Thoracic aorta (tissue), 2 donors: ENCODE measurements at regions not wholly inside any gene's neighbourhood (a gene's known extent, or its start where the extent isn't known, plus 50 kb on each side); places are given as distances from the start of the nearest gene placed in this dataset.

Source experiments
- ATAC-seq: fragments of 150-250 bp; one replicate; pipeline ENCODE4 v1.8.0; 2017; ENCODE audit warnings: low read depth; ENCODE audit not compliant: insufficient number of reproducible peaks, low FRiP score
- DNase-seq: peaks from one replicate; pipeline ENCODE4 v3.0.0-alpha.2; 2020; ENCODE audit warnings: low spot score
- H3K27ac ChIP-seq, 2 donors: fragments of 200-600 bp; sonication (generic); 1 replicate in 1 of 2; 2 replicates in 1 of 2; pipeline ENCODE4 v1.5.1; 2016; ENCODE audit warnings: mild to moderate bottlenecking in 2 of 2, moderate library complexity in 2 of 2
- H3K27me3 ChIP-seq: fragments of 200-600 bp; sonication (generic); replicated peaks from 2 replicates; pipeline ENCODE4 v1.6.0; 2016; ENCODE audit warnings: mild to moderate bottlenecking; ENCODE audit not compliant: insufficient read depth
- H3K36me3 ChIP-seq: fragments of 200-600 bp; sonication (generic); one replicate; pipeline ENCODE4 v1.5.1; 2016
- H3K4me1 ChIP-seq, 2 donors: fragments of 200-600 bp; sonication (generic); 1 replicate in 1 of 2; 2 replicates in 1 of 2; pipeline versions ENCODE4 v1.5.1 to v1.6.0; 2016; ENCODE audit warnings: low read depth in 2 of 2, mild to moderate bottlenecking in 1 of 2; ENCODE audit not compliant: control insufficient read depth in 1 of 2
- H3K4me3 ChIP-seq: fragments of 200-600 bp; sonication (generic); 2 replicates; pipeline ENCODE4 v1.5.1; 2016; ENCODE audit warnings: mild to moderate bottlenecking
- H3K9me3 ChIP-seq: fragments of 200-600 bp; sonication (generic); 2 replicates; pipeline ENCODE4 v1.5.1; 2016
- TF ChIP-seq, protein P1 (sequence below): fragments of 200-600 bp; sonication (generic); IDR thresholded peaks from one replicate; pipeline ENCODE4 v1.5.1; 2019; ENCODE audit warnings: antibody characterized with exemption

DNA sequence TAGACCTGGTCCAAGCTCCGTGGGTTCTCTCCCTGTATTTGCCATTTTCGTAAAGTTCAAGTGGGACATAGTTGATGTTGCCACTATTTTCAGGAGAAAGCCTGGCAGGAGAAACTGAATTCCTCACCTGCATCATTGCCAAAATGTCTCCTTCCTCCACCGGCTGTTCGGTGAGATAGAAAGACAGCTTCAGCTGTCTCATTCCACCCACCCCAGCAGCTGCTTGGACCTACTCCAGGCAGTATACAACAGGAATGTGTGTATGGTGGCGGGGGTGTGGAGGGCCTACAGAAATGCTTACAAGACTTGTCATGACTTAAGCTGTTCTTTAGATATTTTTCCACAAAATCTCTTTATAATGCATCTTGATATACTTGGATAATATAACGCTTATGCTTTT, 132.7 kb upstream of the RAP2B start:
- DNase-seq (no peak), ATAC-seq (no peak)
- Histone ChIP-seq H3K36me3 (no peaks in the 10 kb centered on the region), H3K9me3 (no peaks in the 10 kb centered on the region), H3K27ac (no peak overlapping the region), H3K4me1 (peaks cover 0 to 9% of the 10 kb centered on the region in 2 donors), H3K4me3 (no peak overlapping the region), H3K27me3 (no peaks in the 10 kb centered on the region)
- TF ChIP-seq, protein P1, sequence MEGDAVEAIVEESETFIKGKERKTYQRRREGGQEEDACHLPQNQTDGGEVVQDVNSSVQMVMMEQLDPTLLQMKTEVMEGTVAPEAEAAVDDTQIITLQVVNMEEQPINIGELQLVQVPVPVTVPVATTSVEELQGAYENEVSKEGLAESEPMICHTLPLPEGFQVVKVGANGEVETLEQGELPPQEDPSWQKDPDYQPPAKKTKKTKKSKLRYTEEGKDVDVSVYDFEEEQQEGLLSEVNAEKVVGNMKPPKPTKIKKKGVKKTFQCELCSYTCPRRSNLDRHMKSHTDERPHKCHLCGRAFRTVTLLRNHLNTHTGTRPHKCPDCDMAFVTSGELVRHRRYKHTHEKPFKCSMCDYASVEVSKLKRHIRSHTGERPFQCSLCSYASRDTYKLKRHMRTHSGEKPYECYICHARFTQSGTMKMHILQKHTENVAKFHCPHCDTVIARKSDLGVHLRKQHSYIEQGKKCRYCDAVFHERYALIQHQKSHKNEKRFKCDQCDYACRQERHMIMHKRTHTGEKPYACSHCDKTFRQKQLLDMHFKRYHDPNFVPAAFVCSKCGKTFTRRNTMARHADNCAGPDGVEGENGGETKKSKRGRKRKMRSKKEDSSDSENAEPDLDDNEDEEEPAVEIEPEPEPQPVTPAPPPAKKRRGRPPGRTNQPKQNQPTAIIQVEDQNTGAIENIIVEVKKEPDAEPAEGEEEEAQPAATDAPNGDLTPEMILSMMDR, result no peak

DNA sequence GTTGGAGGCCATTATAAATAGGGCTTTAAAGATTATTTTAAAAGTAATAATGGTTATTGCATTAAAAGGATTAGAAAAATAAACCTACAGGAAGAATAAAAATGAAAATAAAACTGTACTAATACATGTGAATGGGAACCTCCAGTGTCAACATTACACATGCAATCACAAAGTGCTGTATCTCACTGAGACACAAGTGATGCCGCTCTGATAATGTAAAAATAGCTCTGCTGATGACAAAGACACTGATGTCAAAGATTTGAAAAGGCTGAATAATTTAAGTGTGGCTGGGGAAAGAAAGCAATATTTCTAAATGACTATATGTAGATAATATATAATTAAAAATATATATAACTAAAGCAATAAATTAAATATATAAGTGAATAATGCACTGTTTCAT, 129.1 kb upstream of the RAP2B start:
- Histone ChIP-seq H3K9me3 (no peaks in the 10 kb centered on the region), H3K27ac (no peak overlapping the region), H3K4me3 (no peak overlapping the region), H3K4me1 (peaks cover 0 to 9% of the 10 kb centered on the region in 2 donors), H3K36me3 (no peaks in the 10 kb centered on the region), H3K27me3 (no peaks in the 10 kb centered on the region)
- no peak for DNase-seq
- TF ChIP-seq, protein P1, result no peak
- no peak for ATAC-seq

DNA sequence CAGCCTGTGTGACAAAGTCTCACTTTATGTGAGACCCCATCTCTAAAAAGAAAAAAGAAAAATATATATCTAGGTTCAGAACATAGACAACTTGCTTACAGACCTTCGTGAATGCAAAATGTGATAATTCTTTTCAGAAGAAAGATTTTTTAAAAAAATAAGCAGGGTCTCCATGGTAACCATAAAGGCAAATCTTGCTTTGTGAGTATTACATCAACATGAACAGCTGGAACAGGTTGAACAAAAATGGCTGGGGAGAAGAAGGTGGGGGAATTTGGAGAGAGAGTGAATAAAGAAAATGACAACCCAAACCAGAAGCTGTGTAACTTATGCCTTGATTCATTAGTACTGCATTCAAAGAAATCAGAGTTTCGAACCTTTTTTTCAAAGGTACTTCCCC, 125.2 kb upstream of the RAP2B start:
- H3K36me3 ChIP-seq, result no peaks in the 10 kb centered on the region
- H3K4me3 ChIP-seq, result no peak overlapping the region
- DNase-seq, result no peak
- no peak for ATAC-seq
- no peaks in the 10 kb centered on the region for H3K4me1 ChIP-seq
- TF ChIP-seq, protein P1, result no peak
- no peaks in the 10 kb centered on the region for H3K9me3 ChIP-seq
- H3K27ac ChIP-seq, result no peak overlapping the region
- H3K27me3 ChIP-seq, result no peaks in the 10 kb centered on the region

DNA sequence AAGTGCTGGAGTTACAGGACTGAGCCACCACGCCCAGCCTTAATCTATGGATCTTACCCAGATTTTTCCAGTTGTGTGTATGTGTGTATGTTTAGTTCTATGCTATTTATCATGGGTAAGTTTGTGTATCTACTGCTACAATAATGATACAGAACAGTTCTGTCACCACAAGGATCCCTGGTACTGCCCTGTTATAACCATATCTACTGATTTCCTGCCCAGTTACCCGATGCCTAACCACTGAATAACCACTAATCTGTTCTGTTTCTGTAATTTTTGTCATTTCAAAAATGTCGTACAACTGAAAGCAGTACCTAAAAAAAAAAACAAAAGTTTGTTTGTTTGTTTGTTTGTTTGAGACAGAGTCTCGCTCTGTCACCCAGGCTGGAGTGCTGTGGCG, 123.7 kb upstream of the RAP2B start:
- Histone ChIP-seq H3K27me3 (no peaks in the 10 kb centered on the region), H3K27ac (no peak overlapping the region), H3K9me3 (no peaks in the 10 kb centered on the region), H3K4me1 (peaks cover 0 to 1% of the 10 kb centered on the region in 2 donors), H3K36me3 (no peaks in the 10 kb centered on the region), H3K4me3 (no peak overlapping the region)
- ATAC-seq, result no peak
- DNase-seq, result no peak
- TF ChIP-seq, protein P1, result no peak

DNA sequence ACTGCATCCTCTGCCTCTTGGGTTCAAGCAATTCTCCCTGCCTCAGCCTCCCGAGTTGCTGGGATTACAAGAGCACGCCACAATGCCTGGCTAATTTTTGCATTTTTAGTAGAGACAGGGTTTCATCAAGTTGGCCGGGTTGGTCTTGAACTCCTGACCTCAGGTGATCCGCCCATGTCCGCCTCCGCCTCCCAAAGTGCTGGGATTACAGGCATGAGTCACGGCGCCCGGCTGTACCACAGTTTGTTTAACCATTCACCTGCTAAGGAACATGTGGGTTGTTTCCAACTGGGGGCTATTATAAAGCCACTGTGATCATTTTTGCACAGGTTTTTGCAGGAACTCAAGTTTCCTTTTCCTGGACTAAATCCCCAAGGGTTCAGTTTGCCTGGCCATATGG, 123.2 kb upstream of the RAP2B start:
- Histone ChIP-seq H3K9me3 (no peaks in the 10 kb centered on the region), H3K36me3 (no peaks in the 10 kb centered on the region), H3K4me3 (no peak overlapping the region), H3K27me3 (no peaks in the 10 kb centered on the region), H3K4me1 (peaks cover 0 to 5% of the 10 kb centered on the region in 2 donors), H3K27ac (no peak overlapping the region)
- no peak for DNase-seq
- TF ChIP-seq, protein P1, result no peak
- ATAC-seq, result no peak
